Stimulated activated CD8-positive, alpha-beta memory T cell treated with anti-CD3 and anti-CD28 coated beads, Interleukin-12 subunit alpha, Interleukin-12 subunit beta, amount 100 ng/mL, for 24 hours (primary cell): ENCODE measurements at regions not wholly inside any gene's neighbourhood (a gene's known extent, or its start where the extent isn't known, plus 50 kb on each side); places are given as distances from the start of the nearest gene placed in this dataset.

Experiments
- DNase-seq: peaks from one replicate; pipeline ENCODE4 v3.0.0-alpha.2; 2020; ENCODE audit errors: extremely low read depth

- no peak for DNase-seq
Observed at GRCh38 chr14:94682736-94683135, 70.5 kb downstream of the SERPINA3 start.

GRCh38 chr14:94682061-94682516 is 69.9 kb downstream of the SERPINA3 start:
- no peak for DNase-seq

- no peak for DNase-seq
Observed at GRCh38 chr14:94681300-94682060, 69.3 kb downstream of the SERPINA3 start.

GRCh38 chr14:94680862-94681288 is 68.7 kb downstream of the SERPINA3 start:
- no peak for DNase-seq

- DNase-seq, result no peak
Observed at GRCh38 chr14:94679937-94680861, 68.0 kb downstream of the SERPINA3 start.

- no peak for DNase-seq
Observed at GRCh38 chr14:94679106-94679810, 67.1 kb downstream of the SERPINA3 start.

- no peak for DNase-seq
Observed at GRCh38 chr14:94677747-94678146, 65.6 kb downstream of the SERPINA3 start.

- no peak for DNase-seq
Observed at GRCh38 chr14:94677213-94677612, 65.0 kb downstream of the SERPINA3 start.

GRCh38 chr14:94676495-94677185 is 64.4 kb downstream of the SERPINA3 start:
- DNase-seq, result no peak

- no peak for DNase-seq
Observed at GRCh38 chr14:94675036-94675435, 62.8 kb downstream of the SERPINA3 start.

GRCh38 chr14:94673781-94674231 is 61.6 kb downstream of the SERPINA3 start:
- no peak for DNase-seq
